H9 (cell line): ENCODE measurements at regions not wholly inside any gene's neighbourhood (a gene's known extent, or its start where the extent isn't known, plus 50 kb on each side); places are given as distances from the start of the nearest gene placed in this dataset.

ENCODE experiments used
- DNase-seq: peaks from one replicate; pipeline ENCODE4 v3.0.0-alpha.2; 2017
- H2AFZ ChIP-seq: one replicate; pipeline ENCODE4 v1.6.1; 2013; ENCODE audit warnings: mild to moderate bottlenecking, low read length, control low read depth, moderate library complexity
- H2AK5ac ChIP-seq: 2 replicates; pipeline ENCODE4 v1.6.1; 2013; ENCODE audit warnings: low read length, control low read depth, mixed read lengths; ENCODE audit not compliant: insufficient read length
- H2BK120ac ChIP-seq: one replicate; pipeline ENCODE4 v1.6.1; 2013; ENCODE audit warnings: low read depth, mild to moderate bottlenecking, low read length, control low read depth, inconsistent platforms; ENCODE audit not compliant: poor library complexity, severe bottlenecking
- H2BK12ac ChIP-seq: 2 replicates; pipeline ENCODE4 v1.6.1; 2013; ENCODE audit warnings: low read length, control low read depth, mixed read lengths, low read depth; ENCODE audit not compliant: insufficient read length
- H2BK15ac ChIP-seq: 2 replicates; pipeline ENCODE4 v1.6.1; 2013; ENCODE audit warnings: low read depth, low read length, control low read depth
- H2BK20ac ChIP-seq: one replicate; pipeline ENCODE4 v1.6.1; 2013; ENCODE audit warnings: low read depth, mild to moderate bottlenecking, low read length, control low read depth, inconsistent platforms; ENCODE audit not compliant: poor library complexity, severe bottlenecking
- H2BK5ac ChIP-seq: 2 replicates; pipeline ENCODE4 v1.6.1; 2013; ENCODE audit warnings: low read length, control low read depth, mixed read lengths; ENCODE audit not compliant: insufficient read length
- H3K14ac ChIP-seq: 2 replicates; pipeline ENCODE4 v1.6.1; 2013; ENCODE audit warnings: low read length, control low read depth; ENCODE audit not compliant: insufficient read depth
- H3K18ac ChIP-seq: 2 replicates; pipeline ENCODE4 v1.6.1; 2013; ENCODE audit warnings: low read depth, mild to moderate bottlenecking, mixed read lengths, low read length, control low read depth; ENCODE audit not compliant: insufficient read length
- H3K23ac ChIP-seq: 2 replicates; pipeline ENCODE4 v1.6.1; 2013; ENCODE audit warnings: low read length, control low read depth, mixed read lengths, low read depth; ENCODE audit not compliant: insufficient read length
- H3K23me2 ChIP-seq: 2 replicates; pipeline ENCODE4 v1.6.1; 2013; ENCODE audit warnings: low read depth, mild to moderate bottlenecking, mixed read lengths, low read length, control low read depth; ENCODE audit not compliant: insufficient read length, poor library complexity, severe bottlenecking
- H3K27ac ChIP-seq: 2 replicates; pipeline ENCODE4 v1.5.1; 2013; ENCODE audit warnings: low read length, control low read depth, mixed read lengths, low read depth; ENCODE audit not compliant: insufficient read length
- H3K27me3 ChIP-seq: 2 replicates; pipeline ENCODE4 v1.6.1; 2013; ENCODE audit warnings: low read length, control low read depth, inconsistent platforms; ENCODE audit not compliant: insufficient read depth
- H3K4ac ChIP-seq: 2 replicates; pipeline ENCODE4 v1.6.1; 2013; ENCODE audit warnings: low read depth, mild to moderate bottlenecking, control low read depth, inconsistent platforms, low read length, moderate library complexity
- H3K4me1 ChIP-seq: 2 replicates; pipeline ENCODE4 v1.6.1; 2013; ENCODE audit warnings: low read length, control low read depth, inconsistent platforms; ENCODE audit not compliant: insufficient read depth
- H3K4me2 ChIP-seq: 2 replicates; pipeline ENCODE4 v1.6.1; 2013; ENCODE audit warnings: low read length, control low read depth, mixed read lengths; ENCODE audit not compliant: insufficient read length, insufficient read depth
- H3K56ac ChIP-seq: 2 replicates; pipeline ENCODE4 v1.6.1; 2013; ENCODE audit warnings: low read depth, mild to moderate bottlenecking, mixed read lengths, low read length, control low read depth; ENCODE audit not compliant: insufficient read length
- H3K79me1 ChIP-seq: 2 replicates; pipeline ENCODE4 v1.6.1; 2013; ENCODE audit warnings: low read depth, mild to moderate bottlenecking, moderate library complexity, low read length, control low read depth, inconsistent platforms; ENCODE audit not compliant: insufficient read depth, poor library complexity, severe bottlenecking
- H3K79me2 ChIP-seq: 2 replicates; pipeline ENCODE4 v1.6.1; 2013; ENCODE audit warnings: low read length, control low read depth, inconsistent platforms; ENCODE audit not compliant: insufficient read depth
- H3K9ac ChIP-seq: 2 replicates; pipeline ENCODE4 v1.6.1; 2013; ENCODE audit warnings: low read length, control low read depth, mixed read lengths; ENCODE audit not compliant: insufficient read length; ENCODE audit errors: extremely low read depth
- H3K9me3 ChIP-seq: one replicate; pipeline ENCODE4 v1.6.1; 2013; ENCODE audit warnings: low read depth, low read length, inconsistent platforms; ENCODE audit not compliant: control insufficient read depth
- H3T11ph ChIP-seq: one replicate; pipeline ENCODE4 v1.6.1; 2013; ENCODE audit warnings: mild to moderate bottlenecking, low read length, control low read depth, inconsistent platforms
- H4K20me1 ChIP-seq: one replicate; pipeline ENCODE4 v1.6.1; 2013; ENCODE audit not compliant: control insufficient read depth, insufficient read length, insufficient read depth
- H4K5ac ChIP-seq: 2 replicates; pipeline ENCODE4 v1.6.1; 2013; ENCODE audit warnings: low read depth, mild to moderate bottlenecking, mixed read lengths, low read length, control low read depth; ENCODE audit not compliant: insufficient read length
- H4K8ac ChIP-seq: replicated peaks from 2 replicates; pipeline ENCODE4 v1.6.1; 2013; ENCODE audit warnings: low read length, control low read depth, mixed read lengths, low read depth; ENCODE audit not compliant: insufficient read length
- H4K91ac ChIP-seq: 2 replicates; pipeline ENCODE4 v1.6.1; 2013; ENCODE audit warnings: low read depth, mild to moderate bottlenecking, moderate library complexity, mixed read lengths, low read length, control low read depth; ENCODE audit not compliant: insufficient read length
- H3K27ac Mint-ChIP-seq, 3 experiments: 2 replicates in 2 of 3; 3 replicates in 1 of 3; pipeline ENCODE4 v1.8.0; 2020 to 2021; ENCODE audit warnings: mixed read lengths in 3 of 3, mild to moderate bottlenecking in 1 of 3, moderate library complexity in 1 of 3
- H3K27me3 Mint-ChIP-seq: 2 replicates; pipeline ENCODE4 v1.8.0; 2021; ENCODE audit warnings: low read depth, mild to moderate bottlenecking, moderate library complexity, mixed read lengths
- H3K36me3 Mint-ChIP-seq, 3 experiments: 2 replicates in 2 of 3; 3 replicates in 1 of 3; pipeline ENCODE4 v1.8.0; 2020 to 2021; ENCODE audit warnings: low read depth in 3 of 3, mixed read lengths in 3 of 3; ENCODE audit not compliant: insufficient read depth in 1 of 3
- H3K4me1 Mint-ChIP-seq, 2 experiments: 2 replicates each; pipeline ENCODE4 v1.8.0; 2020; ENCODE audit warnings: mixed read lengths in 2 of 2
- H3K4me3 Mint-ChIP-seq, 2 experiments: 2 replicates in 1 of 2; 3 replicates in 1 of 2; pipeline ENCODE4 v1.8.0; 2020 to 2021; ENCODE audit warnings: mild to moderate bottlenecking in 2 of 2, mixed read lengths in 2 of 2, moderate library complexity in 1 of 2
- H3K9me3 Mint-ChIP-seq, 2 experiments: 2 replicates in 1 of 2; 3 replicates in 1 of 2; pipeline ENCODE4 v1.8.0; 2020; ENCODE audit warnings: mild to moderate bottlenecking in 2 of 2, mixed read lengths in 2 of 2, moderate library complexity in 1 of 2
- WGBS: extraction: QIAGEN DNeasy Blood & Tissue Kit; methylation state at CpG from one replicate; pipeline ENCODE4 v1.1.7; 2013; ENCODE audit warnings: missing lambda C conversion rate, low lambda C conversion rate, mixed read lengths; ENCODE audit not compliant: insufficient read length; ENCODE audit errors: extremely low coverage; 5-methylcytosine and 5-hydroxymethylcytosine counted together
- TF ChIP-seq, protein P1 (sequence below): fragments of 200-600 bp; sonication (generic); conservative IDR thresholded peaks from 3 replicates; pipeline ENCODE4 v1.8.0; 2021; ENCODE audit warnings: antibody characterized with exemption, mild to moderate bottlenecking

DNA sequence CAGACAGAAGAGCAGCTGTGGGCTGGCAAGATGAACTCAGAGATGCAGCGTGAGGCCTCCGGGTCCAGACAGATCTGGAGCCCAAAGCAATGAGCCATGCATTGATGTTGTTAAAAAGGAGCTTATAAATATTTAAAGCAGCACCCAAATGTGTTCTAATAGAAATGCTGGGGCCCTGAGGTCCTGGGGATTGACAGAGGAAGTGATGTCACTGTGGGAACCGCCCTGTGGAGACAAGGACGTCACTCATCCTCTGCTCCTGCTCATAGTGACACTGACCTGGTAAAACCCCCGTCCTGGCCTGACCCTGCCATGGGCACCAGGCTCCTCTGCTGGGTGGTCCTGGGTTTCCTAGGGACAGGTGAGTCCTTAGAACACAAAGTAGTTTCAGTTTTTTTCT is 197.0 kb upstream of the PRSS58 start:
- peaks cover 11 to 12% of the 10 kb centered on the region in 2 experiments for H3K4me1 Mint-ChIP-seq
- H4K20me1 ChIP-seq: no peaks in the 10 kb centered on the region
- H3K27ac Mint-ChIP-seq: no peak overlapping the region; a peak in 1 of 7 replicates
- no peak overlapping the region for H2BK120ac ChIP-seq
- no peak overlapping the region for H3K4me3 Mint-ChIP-seq
- H3K79me1 ChIP-seq: no peaks in the 10 kb centered on the region
- no peaks in the 10 kb centered on the region for H3K36me3 Mint-ChIP-seq
- H3K27me3 Mint-ChIP-seq: peaks cover 2% of the 10 kb centered on the region
- no peaks in the 10 kb centered on the region for H3K9me3 Mint-ChIP-seq
- no peak overlapping the region for H2BK5ac ChIP-seq
- no peak overlapping the region for H3K18ac ChIP-seq
- no peak overlapping the region for H3K4me2 ChIP-seq
- no peak overlapping the region for H3K56ac ChIP-seq
- no peak overlapping the region for H3K23ac ChIP-seq
- H3K4ac ChIP-seq: no peak overlapping the region
- H4K91ac ChIP-seq: no peak overlapping the region
- H3K9ac ChIP-seq: no peak overlapping the region
- TF ChIP-seq, protein P1, sequence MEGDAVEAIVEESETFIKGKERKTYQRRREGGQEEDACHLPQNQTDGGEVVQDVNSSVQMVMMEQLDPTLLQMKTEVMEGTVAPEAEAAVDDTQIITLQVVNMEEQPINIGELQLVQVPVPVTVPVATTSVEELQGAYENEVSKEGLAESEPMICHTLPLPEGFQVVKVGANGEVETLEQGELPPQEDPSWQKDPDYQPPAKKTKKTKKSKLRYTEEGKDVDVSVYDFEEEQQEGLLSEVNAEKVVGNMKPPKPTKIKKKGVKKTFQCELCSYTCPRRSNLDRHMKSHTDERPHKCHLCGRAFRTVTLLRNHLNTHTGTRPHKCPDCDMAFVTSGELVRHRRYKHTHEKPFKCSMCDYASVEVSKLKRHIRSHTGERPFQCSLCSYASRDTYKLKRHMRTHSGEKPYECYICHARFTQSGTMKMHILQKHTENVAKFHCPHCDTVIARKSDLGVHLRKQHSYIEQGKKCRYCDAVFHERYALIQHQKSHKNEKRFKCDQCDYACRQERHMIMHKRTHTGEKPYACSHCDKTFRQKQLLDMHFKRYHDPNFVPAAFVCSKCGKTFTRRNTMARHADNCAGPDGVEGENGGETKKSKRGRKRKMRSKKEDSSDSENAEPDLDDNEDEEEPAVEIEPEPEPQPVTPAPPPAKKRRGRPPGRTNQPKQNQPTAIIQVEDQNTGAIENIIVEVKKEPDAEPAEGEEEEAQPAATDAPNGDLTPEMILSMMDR: no peak
- DNase-seq: no peak
- no peak overlapping the region for H2BK12ac ChIP-seq
- no CpG with 5 or more reads among the region's 5 CpGs for WGBS
- H3K79me2 ChIP-seq: no peaks in the 10 kb centered on the region
- H2AFZ ChIP-seq: no peak overlapping the region
- H4K5ac ChIP-seq: no peak overlapping the region
- H3K14ac ChIP-seq: no peak overlapping the region
- no peaks in the 10 kb centered on the region for H3K9me3 ChIP-seq
- H3K27me3 ChIP-seq: no peaks in the 10 kb centered on the region
- peaks cover 2% of the 10 kb centered on the region for H3K23me2 ChIP-seq
- no peak overlapping the region for H3T11ph ChIP-seq
- H2BK20ac ChIP-seq: no peak overlapping the region
- H2AK5ac ChIP-seq: no peak overlapping the region
- 0 out of 2 replicates have a peak, but pooled peaks cover 3% of the 10 kb centered on the region for H3K4me1 ChIP-seq
- no peak overlapping the region for H3K27ac ChIP-seq
- H4K8ac ChIP-seq: no peak overlapping the region
- no peak overlapping the region for H2BK15ac ChIP-seq
